ENCODE measurements at regions not wholly inside any gene's neighbourhood (a gene's known extent, or its start where the extent isn't known, plus 50 kb on each side); places are given as distances from the start of the nearest gene placed in this dataset.

GRCh38 chr10:128922619-128923196, 544.3 kb upstream of the MGMT start:
- no peak for DNase-seq

- DNase-seq = no peak
These were observed 542.1 kb upstream of the MGMT start for GRCh38 chr10:128924918-128925317.

GRCh38 chr10:128926711-128927110, 540.3 kb upstream of the MGMT start:
- DNase-seq = no peak

GRCh38 chr10:128927497-128928161, 539.4 kb upstream of the MGMT start:
- no peak for DNase-seq

GRCh38 chr10:128928231-128928836, 538.7 kb upstream of the MGMT start:
- DNase-seq = no peak

- DNase-seq = no peak
These were observed 537.9 kb upstream of the MGMT start for GRCh38 chr10:128929131-128929530.

GRCh38 chr10:128929767-128930166, 537.3 kb upstream of the MGMT start:
- DNase-seq = no peak

- DNase-seq = no peak
These were observed 536.5 kb upstream of the MGMT start for GRCh38 chr10:128930515-128930914.

- DNase-seq = no peak
These were observed 534.8 kb upstream of the MGMT start for GRCh38 chr10:128932071-128932820.

- DNase-seq = no peak
These were observed 532.5 kb upstream of the MGMT start for GRCh38 chr10:128934492-128934891.

GRCh38 chr10:128936392-128936791, 530.6 kb upstream of the MGMT start:
- DNase-seq = no peak

- DNase-seq = no peak
These were observed 528.5 kb upstream of the MGMT start for GRCh38 chr10:128938558-128938957.

- no peak for DNase-seq
These were observed 527.0 kb upstream of the MGMT start for GRCh38 chr10:128940081-128940480.

GRCh38 chr10:128943111-128943510, 523.9 kb upstream of the MGMT start:
- DNase-seq = no peak

GRCh38 chr10:128945398-128945797, 521.6 kb upstream of the MGMT start:
- no peak for DNase-seq

- no peak for DNase-seq
These were observed 516.7 kb upstream of the MGMT start for GRCh38 chr10:128950159-128950915.

- no peak for DNase-seq
These were observed 516.1 kb upstream of the MGMT start for GRCh38 chr10:128950916-128951275.

- no peak for DNase-seq
These were observed 514.2 kb upstream of the MGMT start for GRCh38 chr10:128952856-128953255.

- DNase-seq = no peak
These were observed 510.9 kb upstream of the MGMT start for GRCh38 chr10:128956149-128956548.

GRCh38 chr10:128957221-128957620, 509.8 kb upstream of the MGMT start:
- no peak for DNase-seq

GRCh38 chr10:128958834-128959690, 508.0 kb upstream of the MGMT start:
- no peak for DNase-seq

GRCh38 chr10:128959746-128960145, 507.3 kb upstream of the MGMT start:
- no peak for DNase-seq
